ENCODE measurements at regions not wholly inside any gene's neighbourhood (a gene's known extent, or its start where the extent isn't known, plus 50 kb on each side); places are given as distances from the start of the nearest gene placed in this dataset.
A peak's percentile ranks its signal among the peaks of the same experiment; 100 is the strongest.
"Not testable (repeated sequence)": the region's sequence is repeated elsewhere in the genome, so short reads cannot be mapped to it uniquely, and the experiment has no call there.

GRCh38 chr6:28626386-28626785, 100.7 kb downstream of the GPX5 start:
- H3K9me3 ChIP-seq (ENCODE audit: control insufficient read depth in 1 of 2, low read length in 2 of 2); H3K36me3 ChIP-seq (ENCODE audit: insufficient read depth, low read length); H3K36me3 Mint-ChIP-seq; H3K4me3 ChIP-seq (ENCODE audit: low read length in 2 of 2); H3K4me1 ChIP-seq (ENCODE audit: insufficient read depth, low read length); DNase-seq; H3K27ac Mint-ChIP-seq; CTCF ChIA-PET (ENCODE audit: partially characterized antibody); H3K27ac ChIP-seq (ENCODE audit: low read depth, low read length); H3K27me3 ChIP-seq (ENCODE audit: insufficient read depth, low read length); H3K4me1 Mint-ChIP-seq; intact Hi-C loops (cut with micrococcal nuclease); POLR2A ChIA-PET (ENCODE audit: partially characterized antibody); H3K4me3 Mint-ChIP-seq: not testable (repeated sequence)
- Mint-ChIP-seq H3K27me3 (peaks cover 11 to 12% of the 10 kb centered on the region in 2 donors), H3K9me3 (peaks cover 0 to 16% (median 13%) of the 10 kb centered on the region in 8 donors)

- ChIA-PET POLR2A (ENCODE audit: partially characterized antibody) (no interaction called here), CTCF (ENCODE audit: partially characterized antibody) (no interaction called here)
- intact Hi-C loops (cut with micrococcal nuclease), result no loop called here
- Mint-ChIP-seq H3K4me1 (peaks cover 4 to 16% (median 8%) of the 10 kb centered on the region in 4 donors), H3K36me3 (peaks cover 0 to 3% of the 10 kb centered on the region in 2 donors), H3K4me3 (no peak overlapping the region), H3K9me3 (peaks cover 0 to 10% (median 5%) of the 10 kb centered on the region in 8 donors), H3K27ac (no peak overlapping the region), H3K27me3 (peaks cover 49 to 61% of the 10 kb centered on the region in 2 donors)
- no peak for DNase-seq
- no peaks in the 10 kb centered on the region for H3K9me3 ChIP-seq (ENCODE audit: control insufficient read depth in 1 of 2, low read length in 2 of 2)
- H3K36me3 ChIP-seq (ENCODE audit: insufficient read depth, low read length), result no peaks in the 10 kb centered on the region
- H3K4me1 ChIP-seq (ENCODE audit: insufficient read depth, low read length), result no peaks in the 10 kb centered on the region
- no peak overlapping the region for H3K27ac ChIP-seq (ENCODE audit: low read depth, low read length)
- H3K27me3 ChIP-seq (ENCODE audit: insufficient read depth, low read length), result peaks cover 28% of the 10 kb centered on the region
- H3K4me3 ChIP-seq (ENCODE audit: low read length in 2 of 2), result no peak overlapping the region
Observed at GRCh38 chr6:28632326-28632851, 106.7 kb downstream of the GPX5 start.

- Mint-ChIP-seq H3K9me3 (peaks cover 0 to 8% (median 3%) of the 10 kb centered on the region in 8 donors), H3K27me3 (peaks cover 52 to 62% of the 10 kb centered on the region in 2 donors), H3K4me1 (peaks cover 4 to 16% (median 8%) of the 10 kb centered on the region in 4 donors), H3K36me3 (peaks cover 0 to 3% of the 10 kb centered on the region in 2 donors), H3K27ac (peak overlapping the region in 1 of 7 donors; percentile 62), H3K4me3 (no peak overlapping the region)
- Histone ChIP-seq H3K9me3 (ENCODE audit: control insufficient read depth in 1 of 2, low read length in 2 of 2) (no peaks in the 10 kb centered on the region), H3K4me3 (ENCODE audit: low read length in 2 of 2) (no peak overlapping the region), H3K27me3 (ENCODE audit: insufficient read depth, low read length) (peaks cover 28% of the 10 kb centered on the region), H3K36me3 (ENCODE audit: insufficient read depth, low read length) (no peaks in the 10 kb centered on the region), H3K4me1 (ENCODE audit: insufficient read depth, low read length) (no peaks in the 10 kb centered on the region), H3K27ac (ENCODE audit: low read depth, low read length) (no peak overlapping the region)
- ChIA-PET POLR2A (ENCODE audit: partially characterized antibody) (no interaction called here), CTCF (ENCODE audit: partially characterized antibody) (no interaction called here)
- intact Hi-C loops (cut with micrococcal nuclease), result no loop called here
- DNase-seq, result no peak
Observed at GRCh38 chr6:28633445-28634215, 107.9 kb downstream of the GPX5 start.

GRCh38 chr6:28634411-28634760, 108.7 kb downstream of the GPX5 start:
- peaks cover 0 to 12% (median 3%) of the 10 kb centered on the region in 8 donors for H3K9me3 Mint-ChIP-seq
- peaks cover 4 to 16% (median 8%) of the 10 kb centered on the region in 4 donors for H3K4me1 Mint-ChIP-seq
- H3K27me3 ChIP-seq (ENCODE audit: insufficient read depth, low read length), result peaks cover 28% of the 10 kb centered on the region
- ChIA-PET POLR2A (ENCODE audit: partially characterized antibody) (no interaction called here), CTCF (ENCODE audit: partially characterized antibody) (no interaction called here)
- no peak overlapping the region for H3K4me3 ChIP-seq (ENCODE audit: low read length in 2 of 2)
- H3K27me3 Mint-ChIP-seq, result peaks cover 59 to 69% of the 10 kb centered on the region in 2 donors
- H3K4me1 ChIP-seq (ENCODE audit: insufficient read depth, low read length), result no peaks in the 10 kb centered on the region
- H3K4me3 Mint-ChIP-seq, result peak overlapping the region in 4 of 8 donors; percentile 20 to 53 (median 43)
- intact Hi-C loops (cut with micrococcal nuclease), result no loop called here
- H3K27ac ChIP-seq (ENCODE audit: low read depth, low read length), result no peak overlapping the region
- H3K9me3 ChIP-seq (ENCODE audit: control insufficient read depth in 1 of 2, low read length in 2 of 2), result no peaks in the 10 kb centered on the region
- no peak for DNase-seq
- H3K36me3 Mint-ChIP-seq, result peaks cover 0 to 3% of the 10 kb centered on the region in 2 donors
- H3K27ac Mint-ChIP-seq, result peak overlapping the region in 1 of 7 donors; percentile 32
- no peaks in the 10 kb centered on the region for H3K36me3 ChIP-seq (ENCODE audit: insufficient read depth, low read length)

GRCh38 chr6:28634761-28635546, 109.3 kb downstream of the GPX5 start:
- Histone ChIP-seq H3K27ac (ENCODE audit: low read depth, low read length) (no peak overlapping the region), H3K9me3 (ENCODE audit: control insufficient read depth in 1 of 2, low read length in 2 of 2) (no peaks in the 10 kb centered on the region), H3K36me3 (ENCODE audit: insufficient read depth, low read length) (no peaks in the 10 kb centered on the region), H3K27me3 (ENCODE audit: insufficient read depth, low read length) (peaks cover 28% of the 10 kb centered on the region), H3K4me1 (ENCODE audit: insufficient read depth, low read length) (no peaks in the 10 kb centered on the region), H3K4me3 (ENCODE audit: low read length in 2 of 2) (no peak overlapping the region)
- DNase-seq, result no peak
- Mint-ChIP-seq H3K27me3 (peaks cover 60 to 68% of the 10 kb centered on the region in 2 donors), H3K27ac (peak overlapping the region in 2 of 7 donors; percentile 37 to 55), H3K9me3 (peaks cover 0 to 12% (median 3%) of the 10 kb centered on the region in 8 donors), H3K4me3 (peak overlapping the region; percentile 17 to 74 (median 46)), H3K4me1 (peaks cover 4 to 16% (median 8%) of the 10 kb centered on the region in 4 donors), H3K36me3 (peaks cover 0 to 3% of the 10 kb centered on the region in 2 donors)
- POLR2A ChIA-PET (ENCODE audit: partially characterized antibody), result no interaction called here
- intact Hi-C loops (cut with micrococcal nuclease), result no loop called here
- CTCF ChIA-PET (ENCODE audit: partially characterized antibody), result no interaction called here

GRCh38 chr6:28635547-28636158, 110.0 kb downstream of the GPX5 start:
- Histone ChIP-seq H3K4me3 (ENCODE audit: low read length in 2 of 2) (no peak overlapping the region), H3K27me3 (ENCODE audit: insufficient read depth, low read length) (peaks cover 28% of the 10 kb centered on the region), H3K4me1 (ENCODE audit: insufficient read depth, low read length) (no peaks in the 10 kb centered on the region), H3K36me3 (ENCODE audit: insufficient read depth, low read length) (no peaks in the 10 kb centered on the region), H3K27ac (ENCODE audit: low read depth, low read length) (no peak overlapping the region), H3K9me3 (ENCODE audit: control insufficient read depth in 1 of 2, low read length in 2 of 2) (no peaks in the 10 kb centered on the region)
- no peak for DNase-seq
- Mint-ChIP-seq H3K4me3 (peak overlapping the region in 7 of 8 donors; percentile 22 to 74 (median 53)), H3K36me3 (peaks cover 0 to 3% of the 10 kb centered on the region in 2 donors), H3K27ac (peak overlapping the region in 2 of 7 donors; percentile 37 to 74), H3K27me3 (peaks cover 57 to 61% of the 10 kb centered on the region in 2 donors), H3K9me3 (peaks cover 0 to 12% (median 3%) of the 10 kb centered on the region in 8 donors), H3K4me1 (peaks cover 4 to 16% (median 8%) of the 10 kb centered on the region in 4 donors)
- POLR2A ChIA-PET (ENCODE audit: partially characterized antibody), result no interaction called here
- intact Hi-C loops (cut with micrococcal nuclease), result no loop called here
- CTCF ChIA-PET (ENCODE audit: partially characterized antibody), result no interaction called here

All from CD4-positive, alpha-beta memory T cell (primary cell).